A549 (cell line): ENCODE measurements at regions not wholly inside any gene's neighbourhood (a gene's known extent, or its start where the extent isn't known, plus 50 kb on each side); places are given as distances from the start of the nearest gene placed in this dataset.

ENCODE experiments used
- CEBPB ChIP-seq, 2 experiments: fragments of >200 bp in 1 of 2; sonication (Bioruptor Twin) in 1 of 2; formaldehyde crosslinking in 1 of 2; IDR thresholded peaks; 2 replicates each; pipeline ENCODE4 v1.6.1; 2012 to 2016
- ESRRA ChIP-seq: fragments of 150-350 bp; IDR thresholded peaks from 2 replicates; pipeline ENCODE4 v1.6.1; 2014; ENCODE audit warnings: mild to moderate bottlenecking, low read length, borderline replicate concordance
- MAFK ChIP-seq: fragments of 450-650 bp; IDR thresholded peaks from 2 replicates; pipeline ENCODE4 v1.6.1; 2014; ENCODE audit not compliant: partially characterized antibody
- MAZ ChIP-seq: fragments of 150-350 bp; IDR thresholded peaks from 2 replicates; pipeline ENCODE4 v1.6.1; 2014; ENCODE audit warnings: antibody characterized with exemption, low read depth, low read length, borderline replicate concordance
- RAD21 ChIP-seq, 2 experiments: fragments of >200 bp in 1 of 2; sonication (Bioruptor Twin) in 1 of 2; formaldehyde crosslinking in 1 of 2; IDR thresholded peaks in 1 of 2; conservative IDR thresholded peaks in 1 of 2; 2 replicates in 1 of 2; 3 replicates in 1 of 2; pipeline ENCODE4 v1.6.1; 2012 to 2018; ENCODE audit warnings: inconsistent platforms in 1 of 2
- RARB ChIP-seq: fragments of 250-450 bp; sonication (Bioruptor Pico); IDR thresholded peaks from 2 replicates; pipeline ENCODE4 v1.8.0; 2021; ENCODE audit warnings: mild to moderate bottlenecking, moderate library complexity
- ZC3H11A ChIP-seq: fragments of 450-650 bp; IDR thresholded peaks from 2 replicates; pipeline ENCODE4 v1.6.1; 2014; ENCODE audit warnings: antibody characterized with exemption, mild to moderate bottlenecking
- TF ChIP-seq, protein P1 (sequence below): fragments of >200 bp; sonication (Bioruptor Twin); formaldehyde crosslinking; IDR thresholded peaks from 3 replicates; pipeline ENCODE4 v1.5.1; 2016

DNA sequence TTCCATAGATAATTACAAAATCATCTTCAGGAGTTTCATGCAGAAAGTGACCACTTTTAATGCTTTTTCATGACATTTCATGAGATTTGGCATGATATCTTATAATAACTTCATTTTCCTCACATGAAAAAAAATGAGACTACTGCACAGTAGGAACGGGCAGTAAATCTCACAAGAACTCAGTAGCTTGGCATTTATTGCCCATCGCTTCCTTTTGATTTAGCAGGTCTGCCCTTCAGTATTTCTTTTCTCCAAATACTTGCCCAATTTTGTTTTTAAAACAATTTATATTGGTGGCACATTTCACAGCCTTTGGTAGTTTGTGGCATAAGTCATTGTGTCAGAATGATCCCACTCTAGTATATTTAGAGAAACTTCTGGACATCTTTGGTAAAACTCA lies 711.8 kb upstream of the CHD1 start:
- no peak for TF ChIP-seq MAFK
- TF ChIP-seq, protein P1, sequence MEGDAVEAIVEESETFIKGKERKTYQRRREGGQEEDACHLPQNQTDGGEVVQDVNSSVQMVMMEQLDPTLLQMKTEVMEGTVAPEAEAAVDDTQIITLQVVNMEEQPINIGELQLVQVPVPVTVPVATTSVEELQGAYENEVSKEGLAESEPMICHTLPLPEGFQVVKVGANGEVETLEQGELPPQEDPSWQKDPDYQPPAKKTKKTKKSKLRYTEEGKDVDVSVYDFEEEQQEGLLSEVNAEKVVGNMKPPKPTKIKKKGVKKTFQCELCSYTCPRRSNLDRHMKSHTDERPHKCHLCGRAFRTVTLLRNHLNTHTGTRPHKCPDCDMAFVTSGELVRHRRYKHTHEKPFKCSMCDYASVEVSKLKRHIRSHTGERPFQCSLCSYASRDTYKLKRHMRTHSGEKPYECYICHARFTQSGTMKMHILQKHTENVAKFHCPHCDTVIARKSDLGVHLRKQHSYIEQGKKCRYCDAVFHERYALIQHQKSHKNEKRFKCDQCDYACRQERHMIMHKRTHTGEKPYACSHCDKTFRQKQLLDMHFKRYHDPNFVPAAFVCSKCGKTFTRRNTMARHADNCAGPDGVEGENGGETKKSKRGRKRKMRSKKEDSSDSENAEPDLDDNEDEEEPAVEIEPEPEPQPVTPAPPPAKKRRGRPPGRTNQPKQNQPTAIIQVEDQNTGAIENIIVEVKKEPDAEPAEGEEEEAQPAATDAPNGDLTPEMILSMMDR = no peak
- no peak for TF ChIP-seq ZC3H11A
- TF ChIP-seq ESRRA = no peak
- TF ChIP-seq RARB (CRISPR knock-in tag) = no peak
- no peak for TF ChIP-seq CEBPB (IDR thresholded peaks at IDR 0.05)
- no peak for TF ChIP-seq RAD21 (conservative IDR thresholded peaks at IDR 0.05 in 1 of 2, IDR thresholded peaks at IDR 0.05 in 1 of 2)
- TF ChIP-seq MAZ = no peak
